NCI-H345 (cell line): ENCODE measurements at regions not wholly inside any gene's neighbourhood (a gene's known extent, or its start where the extent isn't known, plus 50 kb on each side); places are given as distances from the start of the nearest gene placed in this dataset.
"Not testable (repeated sequence)": the region's sequence is repeated elsewhere in the genome, so short reads cannot be mapped to it uniquely, and the experiment has no call there.

Source experiments
- DNase-seq: peaks from one replicate; lab custom pipeline; 2025; lab: John Stamatoyannopoulos, UW

- not testable (repeated sequence) for DNase-seq
Observed at GRCh38 chr20:22734946-22735647, 150.7 kb upstream of the FOXA2 start.

DNA sequence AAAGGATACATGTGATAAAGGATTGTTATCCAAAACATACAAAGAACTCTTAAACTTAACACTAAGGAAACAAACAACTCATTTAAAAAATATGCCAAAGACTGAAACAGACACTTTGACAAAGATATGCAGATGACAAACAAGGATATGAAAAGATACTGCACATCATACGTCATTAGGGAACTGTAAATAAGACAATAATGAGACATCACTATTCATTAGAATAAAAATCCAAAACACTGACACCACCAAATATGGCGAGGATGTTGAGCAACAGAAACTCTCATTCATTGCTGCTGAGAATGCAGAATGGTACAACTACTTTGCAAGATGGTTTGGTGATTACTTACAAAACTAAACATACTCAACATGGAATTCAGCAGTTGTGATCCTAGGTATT is 156.5 kb upstream of the FOXA2 start:
- DNase-seq, result no peak

- DNase-seq, result no peak
Observed at GRCh38 chr20:22744341-22745193, 160.2 kb upstream of the FOXA2 start.

GRCh38 chr20:22745194-22745500 is 160.8 kb upstream of the FOXA2 start:
- DNase-seq, result no peak

DNA sequence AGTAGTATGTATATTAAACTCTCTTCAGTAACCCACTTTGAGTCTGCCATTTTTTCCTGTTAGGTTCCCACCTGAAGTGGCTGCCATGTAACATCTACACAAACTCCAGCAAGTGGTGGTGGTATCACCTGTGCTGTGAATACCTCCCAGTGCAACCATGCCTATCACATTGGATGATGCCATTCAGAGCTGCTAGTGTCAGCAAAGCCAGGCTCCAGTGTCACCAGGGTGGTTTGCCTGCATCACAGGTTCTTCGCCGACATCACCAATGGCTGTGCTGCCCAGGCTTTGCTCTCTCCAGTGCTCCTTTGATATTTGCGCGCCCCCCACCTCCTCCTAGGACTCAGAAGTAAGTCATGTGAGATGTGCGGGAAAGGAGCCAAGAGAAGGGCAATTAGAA is 162.6 kb upstream of the FOXA2 start:
- DNase-seq, result no peak

- DNase-seq, result no peak
Observed at GRCh38 chr20:22752324-22752723, 168.0 kb upstream of the FOXA2 start.

DNA sequence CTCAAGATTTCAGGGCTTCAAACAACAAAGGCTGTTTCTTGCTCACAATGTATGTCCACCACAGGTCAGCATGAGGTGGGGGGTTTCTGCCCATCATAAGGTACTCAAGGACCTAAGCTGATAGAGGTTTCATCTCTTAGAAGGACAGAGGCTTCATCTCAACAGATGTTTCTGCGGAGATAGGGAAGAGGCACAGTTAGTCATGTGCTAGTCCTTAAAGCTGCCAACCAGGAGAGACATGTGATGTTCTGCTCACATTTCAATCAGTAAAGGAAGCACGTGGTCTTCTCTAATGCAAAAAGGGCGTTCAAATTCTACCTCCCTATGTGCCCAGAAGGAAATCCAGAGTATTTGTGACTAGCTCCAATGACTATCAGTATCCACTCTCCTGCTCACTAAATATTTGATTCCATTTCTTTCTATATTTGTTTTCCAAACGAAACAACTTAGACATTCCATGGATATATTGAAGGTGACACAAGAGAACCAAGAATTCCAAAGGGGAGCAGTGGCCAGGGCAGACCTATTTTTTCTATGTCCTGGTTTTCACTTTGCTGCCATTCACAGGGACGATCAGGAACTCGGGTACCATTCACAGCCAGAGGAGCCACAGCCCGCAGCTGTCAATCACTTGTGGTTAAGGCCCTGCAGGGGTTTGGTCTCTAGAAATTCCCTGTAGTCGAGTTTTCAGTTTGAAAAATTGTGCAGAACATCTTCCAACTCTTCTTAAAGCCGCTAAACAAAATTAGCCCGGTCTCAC is 173.2 kb upstream of the FOXA2 start:
- DNase-seq, result no peak

GRCh38 chr20:22758815-22759214 is 174.4 kb upstream of the FOXA2 start:
- no peak for DNase-seq

DNA sequence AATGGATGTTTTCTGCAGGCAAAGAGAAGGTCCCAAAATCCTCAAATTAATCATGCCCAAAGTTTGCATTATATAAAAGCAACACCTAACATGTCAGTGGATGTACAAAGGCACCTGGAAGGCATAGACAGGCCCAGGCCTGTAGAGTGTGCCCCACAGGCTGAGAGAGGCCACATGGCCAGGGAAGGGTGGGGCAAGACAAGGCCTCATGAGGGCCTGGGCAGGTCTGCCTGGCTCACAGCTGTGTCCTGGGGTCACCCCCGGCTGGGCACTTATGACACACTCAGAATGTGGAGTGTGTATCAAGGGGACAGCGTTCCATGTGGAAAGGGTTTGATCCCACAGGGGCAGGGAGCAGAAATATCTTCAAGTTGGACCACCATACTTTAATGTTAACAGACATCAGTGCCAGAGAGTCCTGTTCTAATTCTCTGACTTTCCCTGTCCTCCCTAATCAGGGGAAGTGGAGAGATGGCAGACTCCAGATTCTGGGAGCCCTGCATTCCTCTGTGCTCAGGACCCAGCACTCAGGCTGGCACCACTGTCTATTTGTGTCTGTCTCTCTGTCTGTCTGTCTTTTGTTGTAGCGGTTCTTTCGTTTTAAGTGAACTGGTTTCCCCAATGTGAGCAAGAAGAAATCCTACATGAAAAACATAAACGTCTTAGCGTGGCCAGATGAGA is 178.3 kb upstream of the FOXA2 start:
- DNase-seq, result no peak

DNA sequence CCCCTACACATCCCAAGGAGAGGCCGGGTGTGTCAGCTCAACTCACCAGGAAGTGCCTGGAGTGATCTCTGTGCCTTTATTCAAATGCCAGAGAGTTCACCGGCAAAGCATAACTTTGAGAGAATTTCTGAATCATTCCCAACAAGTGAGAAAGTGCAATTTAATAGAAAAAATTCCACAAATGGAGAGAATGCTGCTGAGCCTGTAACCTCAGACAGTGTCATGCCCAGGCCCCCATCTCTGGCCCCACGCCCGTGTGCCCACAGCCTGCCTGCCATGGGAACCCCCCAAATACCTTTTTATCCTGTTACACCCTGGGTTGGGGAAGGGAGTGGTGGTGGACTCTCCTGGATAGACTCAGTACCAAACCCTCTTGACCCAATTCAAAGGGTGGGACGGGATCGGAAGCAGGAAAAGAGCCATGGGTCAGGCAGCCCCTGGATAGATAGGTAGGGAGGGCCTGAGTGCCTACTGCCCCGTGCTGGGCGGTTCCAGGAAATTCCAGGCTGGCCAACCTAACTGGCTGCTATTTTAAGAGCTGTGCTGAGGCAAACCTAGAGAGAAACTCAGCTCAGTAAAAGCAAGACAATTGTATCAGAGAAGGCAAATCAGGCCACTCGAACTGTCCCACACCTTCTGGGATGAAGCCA is 179.0 kb upstream of the FOXA2 start:
- DNase-seq, result no peak

DNA sequence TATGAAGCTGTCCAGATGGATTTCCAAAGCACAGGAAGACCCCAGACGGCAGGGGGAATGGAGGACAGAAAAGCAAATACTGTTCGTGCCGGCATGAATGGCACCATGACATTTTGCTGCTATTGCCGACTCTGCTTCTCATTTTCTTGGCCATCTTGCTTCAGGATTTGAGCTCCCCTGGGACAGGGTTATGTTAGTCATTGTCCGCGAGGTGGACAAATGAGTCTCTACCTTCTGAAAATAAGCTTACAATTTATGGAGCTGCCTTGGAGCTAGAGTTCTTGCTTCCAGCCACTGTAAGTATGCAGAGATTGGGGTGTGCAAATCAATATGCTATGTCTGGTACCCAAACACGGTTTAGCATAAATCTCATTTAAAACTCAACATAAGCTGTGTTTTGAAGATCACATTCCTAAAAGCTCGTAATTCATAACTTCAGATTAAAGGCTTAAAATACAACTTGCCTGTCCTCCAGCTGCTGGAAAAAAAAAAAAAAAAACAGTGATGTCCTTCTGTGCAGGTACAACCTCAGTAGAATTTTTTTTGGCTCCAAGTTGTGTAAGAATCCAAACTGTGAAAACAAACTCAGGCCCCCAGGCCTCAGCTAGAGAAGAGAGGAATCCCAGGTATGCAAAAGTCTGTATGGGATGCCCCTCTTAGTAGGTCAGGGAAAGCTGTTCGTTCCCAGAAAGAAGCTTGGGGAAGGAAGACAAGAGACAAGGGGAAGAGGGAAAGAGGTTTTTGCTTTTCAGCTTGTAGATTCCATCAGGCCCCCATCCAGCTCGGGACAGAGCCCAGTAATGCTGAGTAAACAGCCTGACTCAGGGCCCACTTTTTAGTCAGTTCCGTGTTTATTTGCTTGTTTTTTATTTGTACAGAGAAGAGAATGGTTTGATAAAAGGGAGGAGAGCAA is 184.2 kb upstream of the FOXA2 start:
- DNase-seq, result no peak

GRCh38 chr20:22770241-22770800 is 185.9 kb upstream of the FOXA2 start:
- no peak for DNase-seq

DNA sequence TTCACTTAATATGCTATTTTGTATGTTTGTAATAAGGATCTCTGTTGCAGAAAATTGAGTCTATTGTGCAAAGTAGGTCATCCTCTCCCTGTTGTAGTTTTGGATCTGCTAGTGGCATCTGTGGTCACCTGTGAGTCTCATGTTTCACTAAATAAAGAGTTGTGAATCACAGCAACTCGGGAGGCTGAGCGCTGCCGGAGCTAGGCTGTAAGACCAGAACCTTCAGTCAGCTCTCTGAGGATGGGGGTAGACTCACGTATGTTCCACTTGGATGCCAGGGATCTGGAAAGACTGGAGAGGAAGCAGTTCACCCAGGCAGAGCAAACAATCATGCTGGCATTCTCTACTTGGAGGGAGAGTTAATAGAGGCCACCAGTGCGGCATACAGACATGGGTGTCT is 187.3 kb upstream of the FOXA2 start:
- no peak for DNase-seq

- no peak for DNase-seq
Observed at GRCh38 chr20:22773344-22773743, 189.0 kb upstream of the FOXA2 start.

DNA sequence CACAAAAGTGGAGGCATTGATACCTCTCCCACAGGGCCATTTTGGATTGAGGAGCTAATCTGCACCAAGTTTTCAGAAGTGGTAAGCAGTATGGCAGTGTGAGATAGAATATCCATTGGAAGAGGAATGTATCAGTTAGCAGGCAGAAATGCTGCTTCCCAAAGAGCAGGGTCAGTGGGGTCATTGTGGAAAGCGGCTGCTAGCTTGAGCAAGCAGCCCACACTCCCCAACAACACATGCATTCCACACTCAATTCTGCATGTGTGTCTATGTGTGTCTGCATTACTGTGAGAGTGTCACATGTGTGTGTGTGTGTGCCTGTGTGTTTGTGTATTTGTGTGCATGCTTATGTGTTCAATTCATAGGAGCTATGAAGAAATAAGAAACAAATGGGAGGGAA is 190.9 kb upstream of the FOXA2 start:
- no peak for DNase-seq

- DNase-seq, result no peak
Observed at GRCh38 chr20:22775671-22776139, 191.3 kb upstream of the FOXA2 start.

- DNase-seq, result no peak
Observed at GRCh38 chr20:22776369-22776768, 192.0 kb upstream of the FOXA2 start.

- DNase-seq, result no peak
Observed at GRCh38 chr20:22779878-22780277, 195.5 kb upstream of the FOXA2 start.

DNA sequence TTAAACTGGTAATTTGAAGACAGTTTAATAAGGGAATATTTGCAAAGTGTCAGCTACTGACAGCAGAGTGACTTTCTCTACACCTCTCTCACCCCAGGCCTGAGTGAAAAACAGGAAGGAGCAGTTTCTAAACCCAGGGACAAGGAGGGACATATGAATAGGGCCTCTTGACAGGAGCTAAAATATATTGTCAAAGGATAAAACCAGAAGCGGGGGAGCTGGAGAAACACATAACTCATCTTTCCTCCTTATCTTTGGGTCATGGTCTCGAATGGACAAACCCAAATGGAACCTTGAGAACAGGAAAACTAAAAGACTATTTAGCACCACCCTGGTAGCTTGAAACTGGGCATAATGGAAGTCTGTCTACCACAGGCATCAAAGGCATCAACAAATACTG is 197.5 kb upstream of the FOXA2 start:
- no peak for DNase-seq

DNA sequence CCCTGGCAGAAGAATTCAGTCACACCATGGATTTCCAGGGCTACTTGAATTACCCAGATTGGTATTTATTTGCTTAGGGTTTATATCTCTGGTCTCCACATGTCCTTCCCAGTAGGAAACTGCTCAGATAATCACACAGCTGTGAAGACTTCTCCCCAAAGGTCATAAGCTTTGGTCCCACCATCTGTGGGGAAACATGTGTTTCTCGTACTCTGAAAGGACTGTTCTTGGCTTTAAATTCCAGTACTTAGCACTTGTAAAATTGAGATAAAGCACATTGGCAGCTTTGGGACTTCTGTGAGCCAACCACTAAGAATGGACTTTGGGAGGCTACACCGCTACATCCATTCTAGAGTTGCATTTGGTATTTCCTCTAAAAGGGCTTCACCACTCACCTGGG is 205.3 kb upstream of the FOXA2 start:
- DNase-seq, result no peak
